GM23338 (cell line): ENCODE measurements at regions not wholly inside any gene's neighbourhood (a gene's known extent, or its start where the extent isn't known, plus 50 kb on each side); places are given as distances from the start of the nearest gene placed in this dataset.
"Not testable (repeated sequence)": the region's sequence is repeated elsewhere in the genome, so short reads cannot be mapped to it uniquely, and the experiment has no call there.

Source experiments
- ATAC-seq: fragments of 200-7000 bp; cut with Tn5 transposase; 3 replicates; pipeline ENCODE4 v1.9.1; 2020
- DNase-seq: peaks from one replicate; pipeline ENCODE4 v3.0.0-alpha.2; 2015; ENCODE audit warnings: low spot score
- H2AFZ ChIP-seq: fragments of 200-600 bp; sonication (generic); 2 replicates; pipeline ENCODE4 v1.8.0; 2016; ENCODE audit warnings: antibody characterized with exemption, mild to moderate bottlenecking, moderate library complexity
- H3F3A ChIP-seq: fragments of 200-600 bp; sonication (generic); replicated peaks from 2 replicates; pipeline ENCODE4 v1.8.0; 2017; ENCODE audit warnings: antibody characterized with exemption, mixed run types, low read depth
- H3K27ac ChIP-seq: fragments of 200-600 bp; sonication (generic); 2 replicates; pipeline ENCODE4 v1.6.1; 2016; ENCODE audit warnings: low read depth
- H3K27me3 ChIP-seq: fragments of 200-600 bp; sonication (generic); 2 replicates; pipeline ENCODE4 v1.8.0; 2016; ENCODE audit warnings: mild to moderate bottlenecking, mixed run types, moderate library complexity; ENCODE audit not compliant: insufficient read depth
- H3K36me3 ChIP-seq: fragments of 200-600 bp; sonication (generic); 2 replicates; pipeline ENCODE4 v1.8.0; 2016; ENCODE audit warnings: mild to moderate bottlenecking; ENCODE audit not compliant: insufficient read depth
- H3K4me1 ChIP-seq: fragments of 200-600 bp; sonication (generic); 2 replicates; pipeline ENCODE4 v1.8.0; 2016; ENCODE audit warnings: mild to moderate bottlenecking, moderate library complexity; ENCODE audit not compliant: insufficient read depth
- H3K4me2 ChIP-seq: fragments of 200-600 bp; sonication (generic); 2 replicates; pipeline ENCODE4 v1.7.1; 2017; ENCODE audit warnings: mixed run types
- H3K4me3 ChIP-seq: fragments of 200-600 bp; sonication (generic); 2 replicates; pipeline ENCODE4 v1.6.1; 2016; ENCODE audit warnings: mixed run types
- H3K79me2 ChIP-seq: fragments of 200-600 bp; sonication (generic); replicated peaks from 2 replicates; pipeline ENCODE4 v1.8.0; 2017; ENCODE audit warnings: mild to moderate bottlenecking; ENCODE audit not compliant: insufficient read depth
- H3K9me2 ChIP-seq: fragments of 200-600 bp; sonication (generic); 2 replicates; pipeline ENCODE4 v1.8.0; 2017; ENCODE audit not compliant: insufficient read depth
- H4K20me1 ChIP-seq: fragments of 200-600 bp; sonication (generic); replicated peaks from 2 replicates; pipeline ENCODE4 v1.8.0; 2017; ENCODE audit warnings: mild to moderate bottlenecking; ENCODE audit not compliant: insufficient read depth
- H3K27ac Mint-ChIP-seq: 2 replicates; pipeline ENCODE4 v1.8.0; 2020; ENCODE audit warnings: inconsistent platforms, mild to moderate bottlenecking, moderate library complexity, mixed read lengths
- H3K27me3 Mint-ChIP-seq: 3 replicates; pipeline ENCODE4 v1.8.0; 2022; ENCODE audit warnings: low read depth, mild to moderate bottlenecking, moderate library complexity, mixed read lengths, inconsistent platforms; ENCODE audit not compliant: insufficient read depth, poor library complexity
- H3K36me3 Mint-ChIP-seq: 3 replicates; pipeline ENCODE4 v1.8.0; 2021; ENCODE audit warnings: low read depth, mild to moderate bottlenecking, inconsistent platforms, moderate library complexity, mixed read lengths
- H3K4me1 Mint-ChIP-seq: 3 replicates; pipeline ENCODE4 v1.8.0; 2020; ENCODE audit warnings: mild to moderate bottlenecking, inconsistent platforms, mixed read lengths
- H3K4me3 Mint-ChIP-seq: 3 replicates; pipeline ENCODE4 v1.8.0; 2021; ENCODE audit warnings: moderate library complexity, mild to moderate bottlenecking, inconsistent platforms, mixed read lengths
- H3K9me3 Mint-ChIP-seq: 3 replicates; pipeline ENCODE4 v1.8.0; 2020; ENCODE audit warnings: moderate library complexity, mild to moderate bottlenecking, inconsistent platforms, mixed read lengths
- JUNB ChIP-seq: IDR thresholded peaks from one replicate; pipeline ENCODE4 v1.6.1; 2016; ENCODE audit warnings: antibody characterized with exemption; ENCODE audit not compliant: unreplicated experiment
- NANOG ChIP-seq: IDR thresholded peaks from 2 replicates; pipeline ENCODE4 v1.6.1; 2016; ENCODE audit warnings: antibody characterized with exemption, borderline replicate concordance
- POLR2AphosphoS5 ChIP-seq: IDR thresholded peaks from 2 replicates; pipeline ENCODE4 v1.6.1; 2016; ENCODE audit warnings: antibody characterized with exemption, low read depth
- STAT1 ChIP-seq: IDR thresholded peaks from one replicate; pipeline ENCODE4 v1.6.1; 2016; ENCODE audit warnings: antibody characterized with exemption; ENCODE audit not compliant: unreplicated experiment
- TF ChIP-seq, protein P1 (sequence below): IDR thresholded peaks from 2 replicates; pipeline ENCODE4 v1.6.1; 2016; ENCODE audit warnings: antibody characterized with exemption
- TF ChIP-seq, protein P2 (sequence below), 2 experiments: fragments of 200-600 bp in 1 of 2; sonication (generic) in 1 of 2; conservative IDR thresholded peaks; 2 replicates each; pipeline versions ENCODE4 v1.5.1 to v1.6.1; 2016 to 2017; ENCODE audit warnings: antibody characterized with exemption in 2 of 2, low read depth in 2 of 2, mild to moderate bottlenecking in 2 of 2, moderate library complexity in 1 of 2

DNA sequence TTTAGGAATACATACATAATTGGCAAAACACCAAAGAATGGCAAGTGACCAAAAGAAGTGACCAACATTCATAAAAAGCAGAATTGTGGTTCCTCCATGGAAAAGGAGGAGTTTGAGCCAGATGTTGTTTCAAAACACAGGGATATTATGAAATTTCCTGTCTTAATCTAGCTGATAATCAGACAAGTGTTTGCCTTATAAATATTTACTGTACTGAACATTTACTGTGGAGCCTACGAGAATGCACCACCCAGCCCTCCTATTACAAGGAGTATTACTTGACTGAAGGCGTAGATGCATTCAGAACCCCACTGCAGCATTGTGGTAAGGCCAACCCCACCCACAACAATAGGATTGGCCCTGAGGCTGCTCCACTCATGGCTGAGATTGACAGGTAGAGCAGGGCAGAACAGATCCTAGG, 118.9 kb downstream of the AKR1D1 start:
- no peaks in the 10 kb centered on the region for H3K27me3 ChIP-seq
- no peak overlapping the region for H3K4me2 ChIP-seq
- H3K79me2 ChIP-seq: no peaks in the 10 kb centered on the region
- peaks cover 6% of the 10 kb centered on the region; the same call in 1 of the 2 replicates for H3K4me1 ChIP-seq
- H3K9me2 ChIP-seq: peaks cover 6% of the 10 kb centered on the region; the same call in 1 of the 2 replicates
- no peak overlapping the region for H3K4me3 ChIP-seq
- ATAC-seq (no peak), DNase-seq (no peak)
- Mint-ChIP-seq H3K36me3 (peaks cover 33% of the 10 kb centered on the region), H3K9me3 (peaks cover 19% of the 10 kb centered on the region), H3K4me3 (no peak overlapping the region), H3K27ac (0 out of 2 replicates have a peak overlapping the region, but pooled peaks have one; percentile 28), H3K4me1 (peaks cover under 1% of the 10 kb centered on the region; the same call in 2 of the 3 replicates), H3K27me3 (peaks cover 7% of the 10 kb centered on the region)
- TF ChIP-seq, protein P1, sequence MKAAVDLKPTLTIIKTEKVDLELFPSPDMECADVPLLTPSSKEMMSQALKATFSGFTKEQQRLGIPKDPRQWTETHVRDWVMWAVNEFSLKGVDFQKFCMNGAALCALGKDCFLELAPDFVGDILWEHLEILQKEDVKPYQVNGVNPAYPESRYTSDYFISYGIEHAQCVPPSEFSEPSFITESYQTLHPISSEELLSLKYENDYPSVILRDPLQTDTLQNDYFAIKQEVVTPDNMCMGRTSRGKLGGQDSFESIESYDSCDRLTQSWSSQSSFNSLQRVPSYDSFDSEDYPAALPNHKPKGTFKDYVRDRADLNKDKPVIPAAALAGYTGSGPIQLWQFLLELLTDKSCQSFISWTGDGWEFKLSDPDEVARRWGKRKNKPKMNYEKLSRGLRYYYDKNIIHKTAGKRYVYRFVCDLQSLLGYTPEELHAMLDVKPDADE: no peak
- TF ChIP-seq POLR2AphosphoS5 (no peak), JUNB (no peak), STAT1 (no peak), NANOG (no peak)
- TF ChIP-seq, protein P2, sequence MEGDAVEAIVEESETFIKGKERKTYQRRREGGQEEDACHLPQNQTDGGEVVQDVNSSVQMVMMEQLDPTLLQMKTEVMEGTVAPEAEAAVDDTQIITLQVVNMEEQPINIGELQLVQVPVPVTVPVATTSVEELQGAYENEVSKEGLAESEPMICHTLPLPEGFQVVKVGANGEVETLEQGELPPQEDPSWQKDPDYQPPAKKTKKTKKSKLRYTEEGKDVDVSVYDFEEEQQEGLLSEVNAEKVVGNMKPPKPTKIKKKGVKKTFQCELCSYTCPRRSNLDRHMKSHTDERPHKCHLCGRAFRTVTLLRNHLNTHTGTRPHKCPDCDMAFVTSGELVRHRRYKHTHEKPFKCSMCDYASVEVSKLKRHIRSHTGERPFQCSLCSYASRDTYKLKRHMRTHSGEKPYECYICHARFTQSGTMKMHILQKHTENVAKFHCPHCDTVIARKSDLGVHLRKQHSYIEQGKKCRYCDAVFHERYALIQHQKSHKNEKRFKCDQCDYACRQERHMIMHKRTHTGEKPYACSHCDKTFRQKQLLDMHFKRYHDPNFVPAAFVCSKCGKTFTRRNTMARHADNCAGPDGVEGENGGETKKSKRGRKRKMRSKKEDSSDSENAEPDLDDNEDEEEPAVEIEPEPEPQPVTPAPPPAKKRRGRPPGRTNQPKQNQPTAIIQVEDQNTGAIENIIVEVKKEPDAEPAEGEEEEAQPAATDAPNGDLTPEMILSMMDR (conservative IDR thresholded peaks at IDR 0.05; ENCODE audit: low read depth in 2 of 2): no peak
- H4K20me1 ChIP-seq: no peaks in the 10 kb centered on the region
- H3K36me3 ChIP-seq: no peaks in the 10 kb centered on the region
- H2AFZ ChIP-seq: no peak overlapping the region
- no peaks in the 10 kb centered on the region for H3F3A ChIP-seq
- H3K27ac ChIP-seq: no peak overlapping the region

DNA sequence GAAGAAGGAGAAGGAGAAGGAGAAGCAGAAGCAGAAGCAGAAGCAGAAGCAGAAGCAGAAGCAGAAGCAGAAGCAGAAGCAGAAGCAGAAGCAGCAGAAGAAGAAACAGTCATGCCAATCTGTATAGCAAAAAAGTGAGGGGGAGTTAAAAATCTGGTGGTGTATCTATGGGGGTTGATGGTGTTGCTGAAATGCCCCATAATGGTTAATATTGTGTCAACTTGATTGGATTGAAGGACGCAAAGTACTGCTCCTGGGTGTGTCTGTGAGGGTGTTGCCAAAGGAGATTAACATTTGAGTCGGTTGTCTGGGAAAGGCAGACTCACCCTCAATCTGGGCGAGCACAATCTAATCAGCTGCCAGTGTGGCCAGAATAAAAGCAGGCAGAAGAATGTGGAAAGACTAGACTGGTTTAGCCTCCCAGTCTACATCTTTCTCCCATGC, 120.3 kb downstream of the AKR1D1 start:
- not testable (repeated sequence) for H3K27me3 ChIP-seq, H3K4me3 Mint-ChIP-seq, ATAC-seq, H4K20me1 ChIP-seq, H3K4me1 Mint-ChIP-seq, H3K27ac Mint-ChIP-seq, H3F3A ChIP-seq, H3K36me3 ChIP-seq, H3K4me2 ChIP-seq, H2AFZ ChIP-seq, H3K9me2 ChIP-seq, DNase-seq, H3K4me1 ChIP-seq, H3K27ac ChIP-seq, H3K79me2 ChIP-seq, H3K4me3 ChIP-seq
- peaks cover 19% of the 10 kb centered on the region for H3K9me3 Mint-ChIP-seq
- H3K27me3 Mint-ChIP-seq: peaks cover 10% of the 10 kb centered on the region
- H3K36me3 Mint-ChIP-seq: peaks cover 33% of the 10 kb centered on the region
